ENCODE measurements at regions not wholly inside any gene's neighbourhood (a gene's known extent, or its start where the extent isn't known, plus 50 kb on each side); places are given as distances from the start of the nearest gene placed in this dataset.

- TF ChIP-seq CTCF (IDR thresholded peaks at IDR 0.05; ENCODE audit: low read length, missing control alignments): no peak
- H3K4me3 ChIP-seq (replicated peaks; ENCODE audit: low read depth, low read length): no peak overlapping the region
- no peak for DNase-seq (ENCODE audit: low read depth)
These were observed 960.9 kb upstream of the FBXO33 start for GRCh38 chr14:40393143-40393542.

- no peak for TF ChIP-seq CTCF (IDR thresholded peaks at IDR 0.05; ENCODE audit: low read length, missing control alignments)
- DNase-seq (ENCODE audit: low read depth): no peak
- no peak overlapping the region for H3K4me3 ChIP-seq (replicated peaks; ENCODE audit: low read depth, low read length)
These were observed 954.2 kb upstream of the FBXO33 start for GRCh38 chr14:40386433-40386832.

- H3K4me3 ChIP-seq (replicated peaks; ENCODE audit: low read depth, low read length): no peak overlapping the region
- DNase-seq (ENCODE audit: low read depth): no peak
- no peak for TF ChIP-seq CTCF (IDR thresholded peaks at IDR 0.05; ENCODE audit: low read length, missing control alignments)
These were observed 942.0 kb upstream of the FBXO33 start for GRCh38 chr14:40374221-40374620.

- TF ChIP-seq CTCF (IDR thresholded peaks at IDR 0.05; ENCODE audit: low read length, missing control alignments): no peak
- DNase-seq (ENCODE audit: low read depth): no peak
- H3K4me3 ChIP-seq (replicated peaks; ENCODE audit: low read depth, low read length): no peak overlapping the region
These were observed 938.8 kb upstream of the FBXO33 start for GRCh38 chr14:40371011-40371410.

GRCh38 chr14:40368314-40368713, 936.1 kb upstream of the FBXO33 start:
- H3K4me3 ChIP-seq (replicated peaks; ENCODE audit: low read depth, low read length): no peak overlapping the region
- DNase-seq (ENCODE audit: low read depth): no peak
- TF ChIP-seq CTCF (IDR thresholded peaks at IDR 0.05; ENCODE audit: low read length, missing control alignments): no peak

- no peak for TF ChIP-seq CTCF (IDR thresholded peaks at IDR 0.05; ENCODE audit: low read length, missing control alignments)
- no peak overlapping the region for H3K4me3 ChIP-seq (replicated peaks; ENCODE audit: low read depth, low read length)
- no peak for DNase-seq (ENCODE audit: low read depth)
These were observed 935.5 kb upstream of the FBXO33 start for GRCh38 chr14:40367717-40368116.

- H3K4me3 ChIP-seq (replicated peaks; ENCODE audit: low read depth, low read length): no peak overlapping the region
- DNase-seq (ENCODE audit: low read depth): no peak
- TF ChIP-seq CTCF (IDR thresholded peaks at IDR 0.05; ENCODE audit: low read length, missing control alignments): no peak
These were observed 933.1 kb upstream of the FBXO33 start for GRCh38 chr14:40365305-40365704.
